ENCODE measurements at regions not wholly inside any gene's neighbourhood (a gene's known extent, or its start where the extent isn't known, plus 50 kb on each side); places are given as distances from the start of the nearest gene placed in this dataset.

- TF ChIP-seq ZNF565 (CRISPR knock-in tag; conservative IDR thresholded peaks at IDR 0.05; ENCODE audit: low read depth) (no peak), PPARA (CRISPR knock-in tag; IDR thresholded peaks at IDR 0.05; ENCODE audit: borderline replicate concordance) (no peak)
Observed at GRCh38 chr6:168225471-168225911, 94.1 kb downstream of the DACT2 start.

Measured in SK-N-SH treated with all-trans-retinoic acid at 6 μM for 48 hours (cell line).